ENCODE measurements at regions not wholly inside any gene's neighbourhood (a gene's known extent, or its start where the extent isn't known, plus 50 kb on each side); places are given as distances from the start of the nearest gene placed in this dataset.

GRCh38 chr14:100979079-100979478 lies 75.6 kb upstream of the RTL1 start:
- TF ChIP-seq CTCF (IDR thresholded peaks at IDR 0.05; ENCODE audit: low read depth, low read length): no peak
- DNase-seq (ENCODE audit: extremely low read depth, low read depth): no peak

GRCh38 chr14:100979780-100980179 lies 76.3 kb upstream of the RTL1 start:
- TF ChIP-seq CTCF (IDR thresholded peaks at IDR 0.05; ENCODE audit: low read depth, low read length): no peak
- DNase-seq (ENCODE audit: extremely low read depth, low read depth): peak; percentile 11

GRCh38 chr14:100980823-100981222 lies 77.3 kb upstream of the RTL1 start:
- TF ChIP-seq CTCF (IDR thresholded peaks at IDR 0.05; ENCODE audit: low read depth, low read length): no peak
- no peak for DNase-seq (ENCODE audit: extremely low read depth, low read depth)

GRCh38 chr14:100981809-100982208 lies 78.3 kb upstream of the RTL1 start:
- no peak for DNase-seq (ENCODE audit: extremely low read depth, low read depth)
- TF ChIP-seq CTCF (IDR thresholded peaks at IDR 0.05; ENCODE audit: low read depth, low read length): no peak

- DNase-seq (ENCODE audit: extremely low read depth, low read depth): no peak
- no peak for TF ChIP-seq CTCF (IDR thresholded peaks at IDR 0.05; ENCODE audit: low read depth, low read length)
Measured at GRCh38 chr14:100982353-100982752, 78.8 kb upstream of the RTL1 start.

GRCh38 chr14:100982762-100983161 lies 79.2 kb upstream of the RTL1 start:
- DNase-seq (ENCODE audit: extremely low read depth, low read depth): no peak
- no peak for TF ChIP-seq CTCF (IDR thresholded peaks at IDR 0.05; ENCODE audit: low read depth, low read length)

GRCh38 chr14:100983710-100984109 lies 80.2 kb upstream of the RTL1 start:
- TF ChIP-seq CTCF (IDR thresholded peaks at IDR 0.05; ENCODE audit: low read depth, low read length): no peak
- DNase-seq (ENCODE audit: extremely low read depth, low read depth): no peak

Data from AG09319 (cell line).